Keratinocyte (primary cell): ENCODE measurements at regions not wholly inside any gene's neighbourhood (a gene's known extent, or its start where the extent isn't known, plus 50 kb on each side); places are given as distances from the start of the nearest gene placed in this dataset.

Source experiments
- EZH2 ChIP-seq: IDR thresholded peaks from one replicate; pipeline ENCODE4 v1.6.1; 2012; ENCODE audit warnings: inconsistent platforms, mild to moderate bottlenecking, low read length, moderate library complexity
- TF ChIP-seq, protein P1 (sequence below), 3 experiments: IDR thresholded peaks in 1 of 3; conservative IDR thresholded peaks in 1 of 3; optimal IDR thresholded peaks in 1 of 3; 2 replicates in 2 of 3; 3 replicates in 1 of 3; pipeline versions ENCODE3 to v1.5.1; 2011; ENCODE audit warnings: low read length in 3 of 3, mild to moderate bottlenecking in 3 of 3, moderate library complexity in 2 of 3, control low read depth in 1 of 3, inconsistent platforms in 1 of 3; ENCODE audit not compliant: insufficient read depth in 2 of 3; ENCODE audit errors: extremely low read depth in 1 of 3

DNA sequence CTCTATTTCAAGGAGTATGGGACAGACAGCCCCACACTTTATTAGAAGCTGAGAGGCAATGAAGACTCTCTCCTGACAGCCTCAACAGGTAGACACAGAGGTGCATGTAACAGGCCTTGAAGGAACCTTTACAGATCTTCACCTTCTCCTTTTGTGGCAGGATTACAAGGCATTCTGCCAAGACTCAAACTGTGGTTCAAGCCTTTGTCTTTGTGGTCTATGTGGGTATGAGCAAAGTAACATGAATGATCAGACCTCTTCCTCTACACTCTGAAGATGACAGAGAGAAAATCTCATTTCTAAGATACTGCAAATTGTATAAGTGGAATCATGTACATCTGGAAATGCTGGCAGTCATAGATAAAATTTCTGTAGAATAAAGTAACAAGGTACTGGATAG lies 346.9 kb downstream of the CDH9 start:
- TF ChIP-seq, protein P1, sequence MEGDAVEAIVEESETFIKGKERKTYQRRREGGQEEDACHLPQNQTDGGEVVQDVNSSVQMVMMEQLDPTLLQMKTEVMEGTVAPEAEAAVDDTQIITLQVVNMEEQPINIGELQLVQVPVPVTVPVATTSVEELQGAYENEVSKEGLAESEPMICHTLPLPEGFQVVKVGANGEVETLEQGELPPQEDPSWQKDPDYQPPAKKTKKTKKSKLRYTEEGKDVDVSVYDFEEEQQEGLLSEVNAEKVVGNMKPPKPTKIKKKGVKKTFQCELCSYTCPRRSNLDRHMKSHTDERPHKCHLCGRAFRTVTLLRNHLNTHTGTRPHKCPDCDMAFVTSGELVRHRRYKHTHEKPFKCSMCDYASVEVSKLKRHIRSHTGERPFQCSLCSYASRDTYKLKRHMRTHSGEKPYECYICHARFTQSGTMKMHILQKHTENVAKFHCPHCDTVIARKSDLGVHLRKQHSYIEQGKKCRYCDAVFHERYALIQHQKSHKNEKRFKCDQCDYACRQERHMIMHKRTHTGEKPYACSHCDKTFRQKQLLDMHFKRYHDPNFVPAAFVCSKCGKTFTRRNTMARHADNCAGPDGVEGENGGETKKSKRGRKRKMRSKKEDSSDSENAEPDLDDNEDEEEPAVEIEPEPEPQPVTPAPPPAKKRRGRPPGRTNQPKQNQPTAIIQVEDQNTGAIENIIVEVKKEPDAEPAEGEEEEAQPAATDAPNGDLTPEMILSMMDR (optimal IDR thresholded peaks at IDR 0.05 in 1 of 3, IDR thresholded peaks at IDR 0.05 in 1 of 3, conservative IDR thresholded peaks at IDR 0.05 in 1 of 3; ENCODE audit: extremely low read depth in 1 of 3, insufficient read depth in 2 of 3, low read length in 3 of 3), result no peak
- no peak for TF ChIP-seq EZH2
